Ishikawa (cell line): ENCODE measurements at regions not wholly inside any gene's neighbourhood (a gene's known extent, or its start where the extent isn't known, plus 50 kb on each side); places are given as distances from the start of the nearest gene placed in this dataset.

Experiments used
- CEBPB ChIP-seq: IDR thresholded peaks from 2 replicates; pipeline ENCODE4 v1.6.1; 2012
- CREB1 ChIP-seq: IDR thresholded peaks from 2 replicates; pipeline ENCODE4 v1.6.1; 2012; ENCODE audit warnings: low read depth
- EGR1 ChIP-seq: IDR thresholded peaks from 2 replicates; pipeline ENCODE4 v1.6.1; 2012
- EP300 ChIP-seq: IDR thresholded peaks from 2 replicates; pipeline ENCODE4 v1.6.1; 2012; ENCODE audit warnings: borderline replicate concordance
- FOXM1 ChIP-seq: IDR thresholded peaks from 2 replicates; pipeline ENCODE4 v1.6.1; 2012; ENCODE audit warnings: low read depth, borderline replicate concordance
- NFIC ChIP-seq: IDR thresholded peaks from 2 replicates; pipeline ENCODE4 v1.6.1; 2012
- RAD21 ChIP-seq: IDR thresholded peaks from 2 replicates; pipeline ENCODE4 v1.6.1; 2012; ENCODE audit warnings: low read depth
- TAF1 ChIP-seq: IDR thresholded peaks from 2 replicates; pipeline ENCODE4 v1.6.1; 2012; ENCODE audit warnings: low read depth, mild to moderate bottlenecking
- TCF12 ChIP-seq: IDR thresholded peaks from 2 replicates; pipeline ENCODE4 v1.6.1; 2012; ENCODE audit warnings: low read depth
- TEAD4 ChIP-seq: IDR thresholded peaks from 2 replicates; pipeline ENCODE4 v1.6.1; 2012
- YY1 ChIP-seq: IDR thresholded peaks from 2 replicates; pipeline ENCODE4 v1.6.1; 2012; ENCODE audit warnings: low read depth
- TF ChIP-seq, protein P1 (sequence below): IDR thresholded peaks from 2 replicates; pipeline ENCODE4 v1.6.1; 2012
- TF ChIP-seq, protein P2 (sequence below): IDR thresholded peaks from 2 replicates; pipeline ENCODE4 v1.6.1; 2012; ENCODE audit warnings: low read depth, mild to moderate bottlenecking
- TF ChIP-seq, protein P3 (sequence below): IDR thresholded peaks from 2 replicates; pipeline ENCODE4 v1.6.1; 2012

DNA sequence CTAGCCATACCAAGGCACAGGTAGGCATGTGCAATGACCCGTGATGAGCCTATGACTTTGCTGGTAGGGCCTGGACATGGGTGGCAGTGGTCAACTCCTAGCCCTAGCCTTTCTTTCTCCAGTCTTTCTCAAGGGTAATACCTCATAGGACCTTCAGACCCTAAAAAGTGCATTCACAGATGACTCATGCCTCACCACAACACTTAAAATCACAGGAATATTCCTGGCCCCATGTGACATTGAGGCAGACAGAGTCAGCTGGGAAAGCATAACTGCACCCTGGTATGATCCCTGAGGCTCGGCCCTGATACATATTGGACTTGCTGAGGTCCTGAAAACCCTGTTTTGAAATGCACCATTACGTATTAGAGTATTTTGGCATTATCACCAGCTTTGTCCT is 449.5 kb downstream of the HINT1 start:
- TF ChIP-seq, protein P1, sequence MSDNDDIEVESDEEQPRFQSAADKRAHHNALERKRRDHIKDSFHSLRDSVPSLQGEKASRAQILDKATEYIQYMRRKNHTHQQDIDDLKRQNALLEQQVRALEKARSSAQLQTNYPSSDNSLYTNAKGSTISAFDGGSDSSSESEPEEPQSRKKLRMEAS = no peak
- TF ChIP-seq RAD21 = no peak
- TF ChIP-seq NFIC = no peak
- TF ChIP-seq, protein P2, sequence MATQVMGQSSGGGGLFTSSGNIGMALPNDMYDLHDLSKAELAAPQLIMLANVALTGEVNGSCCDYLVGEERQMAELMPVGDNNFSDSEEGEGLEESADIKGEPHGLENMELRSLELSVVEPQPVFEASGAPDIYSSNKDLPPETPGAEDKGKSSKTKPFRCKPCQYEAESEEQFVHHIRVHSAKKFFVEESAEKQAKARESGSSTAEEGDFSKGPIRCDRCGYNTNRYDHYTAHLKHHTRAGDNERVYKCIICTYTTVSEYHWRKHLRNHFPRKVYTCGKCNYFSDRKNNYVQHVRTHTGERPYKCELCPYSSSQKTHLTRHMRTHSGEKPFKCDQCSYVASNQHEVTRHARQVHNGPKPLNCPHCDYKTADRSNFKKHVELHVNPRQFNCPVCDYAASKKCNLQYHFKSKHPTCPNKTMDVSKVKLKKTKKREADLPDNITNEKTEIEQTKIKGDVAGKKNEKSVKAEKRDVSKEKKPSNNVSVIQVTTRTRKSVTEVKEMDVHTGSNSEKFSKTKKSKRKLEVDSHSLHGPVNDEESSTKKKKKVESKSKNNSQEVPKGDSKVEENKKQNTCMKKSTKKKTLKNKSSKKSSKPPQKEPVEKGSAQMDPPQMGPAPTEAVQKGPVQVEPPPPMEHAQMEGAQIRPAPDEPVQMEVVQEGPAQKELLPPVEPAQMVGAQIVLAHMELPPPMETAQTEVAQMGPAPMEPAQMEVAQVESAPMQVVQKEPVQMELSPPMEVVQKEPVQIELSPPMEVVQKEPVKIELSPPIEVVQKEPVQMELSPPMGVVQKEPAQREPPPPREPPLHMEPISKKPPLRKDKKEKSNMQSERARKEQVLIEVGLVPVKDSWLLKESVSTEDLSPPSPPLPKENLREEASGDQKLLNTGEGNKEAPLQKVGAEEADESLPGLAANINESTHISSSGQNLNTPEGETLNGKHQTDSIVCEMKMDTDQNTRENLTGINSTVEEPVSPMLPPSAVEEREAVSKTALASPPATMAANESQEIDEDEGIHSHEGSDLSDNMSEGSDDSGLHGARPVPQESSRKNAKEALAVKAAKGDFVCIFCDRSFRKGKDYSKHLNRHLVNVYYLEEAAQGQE = no peak
- TF ChIP-seq EP300 = no peak
- no peak for TF ChIP-seq TAF1
- no peak for TF ChIP-seq EGR1
- TF ChIP-seq CREB1 = no peak
- no peak for TF ChIP-seq TCF12
- TF ChIP-seq TEAD4 = no peak
- TF ChIP-seq, protein P3, sequence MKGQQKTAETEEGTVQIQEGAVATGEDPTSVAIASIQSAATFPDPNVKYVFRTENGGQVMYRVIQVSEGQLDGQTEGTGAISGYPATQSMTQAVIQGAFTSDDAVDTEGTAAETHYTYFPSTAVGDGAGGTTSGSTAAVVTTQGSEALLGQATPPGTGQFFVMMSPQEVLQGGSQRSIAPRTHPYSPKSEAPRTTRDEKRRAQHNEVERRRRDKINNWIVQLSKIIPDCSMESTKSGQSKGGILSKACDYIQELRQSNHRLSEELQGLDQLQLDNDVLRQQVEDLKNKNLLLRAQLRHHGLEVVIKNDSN = no peak
- no peak for TF ChIP-seq YY1
- TF ChIP-seq CEBPB = no peak
- TF ChIP-seq FOXM1 = no peak
